Vagina (tissue), 2 donors: ENCODE measurements at regions not wholly inside any gene's neighbourhood (a gene's known extent, or its start where the extent isn't known, plus 50 kb on each side); places are given as distances from the start of the nearest gene placed in this dataset.

Source experiments
- CTCF ChIP-seq, 3 experiments: fragments of 450-650 bp in 2 of 3; fragments of 200-600 bp in 1 of 3; sonication (generic) in 1 of 3; IDR thresholded peaks; one replicate each; pipeline ENCODE4 v1.5.1; 2017 to 2019; ENCODE audit warnings: antibody characterized with exemption in 3 of 3, mild to moderate bottlenecking in 2 of 3, moderate library complexity in 2 of 3
- POLR2A ChIP-seq, 2 donors: fragments of 450-650 bp; IDR thresholded peaks; one replicate each; pipeline ENCODE4 v1.6.1; 2017; ENCODE audit warnings: antibody characterized with exemption in 2 of 2, mild to moderate bottlenecking in 2 of 2, moderate library complexity in 2 of 2
- POLR2AphosphoS5 ChIP-seq, 2 donors: sonication (generic); formaldehyde crosslinking; IDR thresholded peaks; one replicate each; pipeline ENCODE4 v1.9.0; 2017; ENCODE audit warnings: antibody characterized with exemption in 2 of 2, mild to moderate bottlenecking in 2 of 2, low read depth in 1 of 2; ENCODE audit not compliant: insufficient read depth in 1 of 2

GRCh38 chr7:94154858-94155257 lies 150.7 kb upstream of the BET1 start:
- no peak for TF ChIP-seq CTCF (IDR thresholded peaks at IDR 0.05)
- no peak for TF ChIP-seq POLR2A (IDR thresholded peaks at IDR 0.05)
- TF ChIP-seq POLR2AphosphoS5 (IDR thresholded peaks at IDR 0.05; ENCODE audit: insufficient read depth in 1 of 2, low read depth in 1 of 2), result no peak
